ENCODE measurements at regions not wholly inside any gene's neighbourhood (a gene's known extent, or its start where the extent isn't known, plus 50 kb on each side); places are given as distances from the start of the nearest gene placed in this dataset.
A peak's percentile ranks its signal among the peaks of the same experiment; 100 is the strongest.

- no peak for TF ChIP-seq CTCF (conservative IDR thresholded peaks at IDR 0.05; ENCODE audit: low read depth, low read length)
- DNase-seq (ENCODE audit: low read depth) = peak; percentile 95
- H3K4me3 ChIP-seq (ENCODE audit: low read length) = no peak overlapping the region
Measured at GRCh38 chr5:88509403-88509802, 240.8 kb upstream of the TMEM161B start.

- TF ChIP-seq CTCF (conservative IDR thresholded peaks at IDR 0.05; ENCODE audit: low read depth, low read length) = no peak
- no peak for DNase-seq (ENCODE audit: low read depth)
- H3K4me3 ChIP-seq (ENCODE audit: low read length) = no peak overlapping the region
Measured at GRCh38 chr5:88507261-88507660, 238.6 kb upstream of the TMEM161B start.

GRCh38 chr5:88503406-88503805 is 234.8 kb upstream of the TMEM161B start:
- no peak overlapping the region for H3K4me3 ChIP-seq (ENCODE audit: low read length)
- DNase-seq (ENCODE audit: low read depth) = no peak
- no peak for TF ChIP-seq CTCF (conservative IDR thresholded peaks at IDR 0.05; ENCODE audit: low read depth, low read length)

- no peak for DNase-seq (ENCODE audit: low read depth)
- H3K4me3 ChIP-seq (ENCODE audit: low read length) = no peak overlapping the region
- no peak for TF ChIP-seq CTCF (conservative IDR thresholded peaks at IDR 0.05; ENCODE audit: low read depth, low read length)
Measured at GRCh38 chr5:88503041-88503345, 234.3 kb upstream of the TMEM161B start.

DNA sequence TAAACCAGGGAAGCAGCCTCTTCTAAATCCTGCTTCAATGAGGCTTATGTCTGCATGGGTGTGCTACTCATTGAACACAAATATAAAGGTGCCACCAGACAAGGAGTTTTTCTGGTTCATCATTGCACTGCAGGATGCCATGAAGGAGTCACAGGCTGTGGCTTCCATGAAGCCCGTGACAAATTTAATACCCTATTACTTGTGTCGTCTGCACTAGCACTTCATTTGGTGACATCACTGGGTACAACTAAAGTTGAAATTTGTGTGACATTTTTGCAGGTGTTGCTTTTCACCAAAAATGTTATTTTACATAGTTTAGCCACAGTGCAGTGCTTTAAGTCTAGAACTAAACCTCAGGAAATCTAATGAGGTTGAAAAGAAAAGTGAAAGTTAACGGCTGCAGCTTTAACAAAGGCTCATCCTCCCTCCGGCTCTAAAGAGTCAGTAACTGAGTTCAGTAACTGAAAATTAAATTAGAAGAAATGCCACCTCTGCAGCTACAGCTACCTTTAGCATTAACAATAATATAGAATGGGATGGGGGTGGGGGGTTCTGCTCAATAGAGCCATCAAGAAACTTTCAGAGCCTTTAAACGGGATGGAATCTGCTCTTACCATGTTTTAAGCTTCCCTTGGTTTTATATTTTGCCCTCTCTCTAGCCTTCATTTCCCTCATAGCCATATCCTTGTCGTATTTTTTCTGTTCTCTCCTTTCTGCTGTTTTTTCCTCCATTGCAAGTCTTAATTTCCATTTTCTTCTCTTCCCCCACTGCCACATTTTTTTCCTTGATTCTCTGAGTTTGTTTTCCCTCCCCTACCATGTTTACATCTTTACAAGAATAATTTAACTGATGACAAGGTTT is 233.8 kb upstream of the TMEM161B start:
- no peak for DNase-seq (ENCODE audit: low read depth)
- TF ChIP-seq CTCF (conservative IDR thresholded peaks at IDR 0.05; ENCODE audit: low read depth, low read length) = no peak
- peak overlapping the region; percentile 21 for H3K4me3 ChIP-seq (ENCODE audit: low read length)

DNA sequence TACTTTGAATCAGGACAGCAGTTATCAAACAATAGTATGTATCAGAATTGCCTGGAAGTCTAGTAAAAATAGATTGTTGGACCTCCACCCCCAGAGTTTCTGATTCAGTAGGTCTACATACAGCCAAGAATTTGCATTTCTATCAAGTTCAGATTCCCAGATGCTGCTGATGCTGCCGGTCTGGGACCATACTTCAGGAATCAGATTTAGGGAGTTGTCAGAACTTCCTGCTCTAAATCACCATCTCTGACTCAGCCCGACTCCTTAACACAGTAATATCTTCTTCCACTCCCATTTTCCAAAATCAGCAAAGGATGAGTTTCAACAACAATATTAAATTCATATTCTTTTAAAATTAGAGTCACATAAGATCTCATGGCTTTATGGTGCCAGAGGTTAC is 227.2 kb upstream of the TMEM161B start:
- H3K4me3 ChIP-seq (ENCODE audit: low read length) = no peak overlapping the region
- no peak for DNase-seq (ENCODE audit: low read depth)
- no peak for TF ChIP-seq CTCF (conservative IDR thresholded peaks at IDR 0.05; ENCODE audit: low read depth, low read length)

DNA sequence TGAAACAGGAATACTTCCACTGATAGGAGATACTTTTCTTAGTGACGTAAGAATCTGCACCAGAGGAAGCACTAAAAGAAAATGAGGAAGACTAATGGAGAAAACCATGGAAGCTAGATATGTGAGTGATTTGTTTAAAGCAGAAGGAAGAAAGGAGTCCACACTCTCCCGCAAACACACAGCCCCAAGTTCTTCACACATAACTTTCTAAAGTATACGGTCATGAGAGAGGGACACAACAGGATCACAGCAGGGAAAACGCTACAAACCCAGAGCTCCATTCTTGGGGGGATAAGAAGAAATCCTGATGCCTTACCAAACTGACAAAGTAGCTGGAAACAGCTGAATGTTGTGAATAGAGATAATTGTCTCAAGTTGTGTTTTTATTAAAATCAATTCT is 222.2 kb upstream of the TMEM161B start:
- no peak for DNase-seq (ENCODE audit: low read depth)
- H3K4me3 ChIP-seq (ENCODE audit: low read length) = no peak overlapping the region
- TF ChIP-seq CTCF (conservative IDR thresholded peaks at IDR 0.05; ENCODE audit: low read depth, low read length) = no peak

Measured in retinal pigment epithelial cell (primary cell).